ENCODE measurements at regions not wholly inside any gene's neighbourhood (a gene's known extent, or its start where the extent isn't known, plus 50 kb on each side); places are given as distances from the start of the nearest gene placed in this dataset.

- Histone ChIP-seq H3K36me3 (no peaks in the 10 kb centered on the region), H3K9me3 (no peaks in the 10 kb centered on the region), H3K27ac (no peak overlapping the region), H3K4me1 (no peaks in the 10 kb centered on the region), H3K27me3 (no peaks in the 10 kb centered on the region), H3K4me3 (no peak overlapping the region)
- in situ Hi-C loops (cut with MboI; ENCODE audit: low sequenced_read_pairs in 4 of 4) (no loop called here), intact Hi-C loops (cut with DNase I; ENCODE audit: low total_unique reads) (no loop called here)
- TF ChIP-seq, protein P1, sequence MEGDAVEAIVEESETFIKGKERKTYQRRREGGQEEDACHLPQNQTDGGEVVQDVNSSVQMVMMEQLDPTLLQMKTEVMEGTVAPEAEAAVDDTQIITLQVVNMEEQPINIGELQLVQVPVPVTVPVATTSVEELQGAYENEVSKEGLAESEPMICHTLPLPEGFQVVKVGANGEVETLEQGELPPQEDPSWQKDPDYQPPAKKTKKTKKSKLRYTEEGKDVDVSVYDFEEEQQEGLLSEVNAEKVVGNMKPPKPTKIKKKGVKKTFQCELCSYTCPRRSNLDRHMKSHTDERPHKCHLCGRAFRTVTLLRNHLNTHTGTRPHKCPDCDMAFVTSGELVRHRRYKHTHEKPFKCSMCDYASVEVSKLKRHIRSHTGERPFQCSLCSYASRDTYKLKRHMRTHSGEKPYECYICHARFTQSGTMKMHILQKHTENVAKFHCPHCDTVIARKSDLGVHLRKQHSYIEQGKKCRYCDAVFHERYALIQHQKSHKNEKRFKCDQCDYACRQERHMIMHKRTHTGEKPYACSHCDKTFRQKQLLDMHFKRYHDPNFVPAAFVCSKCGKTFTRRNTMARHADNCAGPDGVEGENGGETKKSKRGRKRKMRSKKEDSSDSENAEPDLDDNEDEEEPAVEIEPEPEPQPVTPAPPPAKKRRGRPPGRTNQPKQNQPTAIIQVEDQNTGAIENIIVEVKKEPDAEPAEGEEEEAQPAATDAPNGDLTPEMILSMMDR (IDR thresholded peaks at IDR 0.05 in 4 of 5, conservative IDR thresholded peaks at IDR 0.05 in 1 of 5) = no peak
- TF ChIP-seq POLR2A (IDR thresholded peaks at IDR 0.05) = no peak
- DNase-seq = no peak
- ATAC-seq = no peak
Observed at GRCh38 chr2:5945742-5946141, 253.6 kb downstream of the SOX11 start.

DNA sequence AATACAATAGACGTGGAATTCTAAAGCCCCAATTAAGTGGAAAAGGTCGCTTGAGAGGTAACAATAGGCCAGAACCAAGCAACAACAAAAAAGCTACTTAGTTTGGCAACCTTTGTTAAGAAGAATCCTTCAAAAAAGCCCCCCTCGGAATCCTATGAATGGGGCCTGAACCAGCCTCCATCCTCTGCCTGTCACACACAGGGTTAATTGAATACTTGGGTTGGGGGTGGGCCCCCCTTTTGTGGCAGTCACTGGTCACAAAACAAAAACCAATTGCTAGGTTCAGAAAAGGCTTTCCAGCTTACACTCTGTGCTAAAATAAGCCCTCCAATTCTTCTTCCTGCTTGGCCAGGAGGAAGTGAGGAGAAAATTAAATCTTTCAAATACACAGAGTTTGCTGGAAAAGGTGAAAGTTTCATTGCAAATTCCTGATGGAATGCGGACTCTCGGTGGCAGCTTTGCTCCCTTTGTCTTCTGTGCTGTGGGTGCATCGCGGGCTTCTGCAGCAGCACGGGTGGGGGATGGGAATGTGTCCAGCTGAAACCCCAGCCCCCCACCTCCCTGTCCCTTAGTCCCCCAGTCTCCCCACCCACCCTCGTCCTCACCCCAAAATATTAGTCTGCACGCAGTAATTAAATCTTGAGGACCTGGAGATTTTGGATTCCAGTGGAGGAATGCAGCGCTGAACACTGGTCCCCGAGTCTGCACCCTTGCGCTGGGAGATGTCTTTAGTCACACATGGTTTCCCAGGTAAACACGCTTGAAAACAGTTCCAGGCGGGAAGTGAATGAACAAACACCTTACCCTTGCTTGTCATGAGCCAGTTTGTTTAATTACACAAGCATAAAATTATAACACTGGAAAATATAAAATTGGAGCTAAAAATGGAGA lies 254.3 kb downstream of the SOX11 start:
- Histone ChIP-seq H3K9me3 (no peaks in the 10 kb centered on the region), H3K27ac (no peak overlapping the region), H3K27me3 (no peaks in the 10 kb centered on the region), H3K36me3 (no peaks in the 10 kb centered on the region), H3K4me3 (no peak overlapping the region), H3K4me1 (no peaks in the 10 kb centered on the region)
- in situ Hi-C loops (cut with MboI; ENCODE audit: low sequenced_read_pairs in 4 of 4) = no loop called here
- intact Hi-C loops (cut with DNase I; ENCODE audit: low total_unique reads) = no loop called here
- TF ChIP-seq, protein P1 (IDR thresholded peaks at IDR 0.05 in 4 of 5, conservative IDR thresholded peaks at IDR 0.05 in 1 of 5) = no peak
- TF ChIP-seq POLR2A (IDR thresholded peaks at IDR 0.05) = no peak
- DNase-seq = no peak
- ATAC-seq = no peak

DNA sequence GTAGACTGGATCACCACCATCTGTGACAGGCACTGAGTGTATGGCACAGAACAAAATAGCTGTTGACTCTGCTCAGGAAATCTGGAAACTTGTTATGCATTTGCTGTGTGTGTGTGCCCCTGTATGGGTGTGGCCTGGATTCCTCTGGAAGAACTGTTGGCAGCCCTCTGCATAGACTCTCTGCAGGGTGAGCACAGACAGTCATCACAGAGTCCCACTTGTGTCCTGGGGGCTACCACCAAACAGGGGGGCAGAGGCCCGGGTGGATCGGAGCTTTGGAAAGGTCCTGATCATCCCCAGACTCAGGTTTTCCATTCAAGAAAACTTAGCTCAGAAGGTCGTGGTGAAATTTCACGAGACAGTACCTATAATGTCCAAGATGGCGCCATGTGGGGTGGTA lies 258.6 kb downstream of the SOX11 start:
- H3K27me3 ChIP-seq = no peaks in the 10 kb centered on the region
- ATAC-seq = no peak
- TF ChIP-seq, protein P1 (IDR thresholded peaks at IDR 0.05 in 4 of 5, conservative IDR thresholded peaks at IDR 0.05 in 1 of 5) = no peak
- TF ChIP-seq POLR2A (IDR thresholded peaks at IDR 0.05) = no peak
- intact Hi-C loops (cut with DNase I; ENCODE audit: low total_unique reads) = no loop called here
- H3K4me1 ChIP-seq = no peaks in the 10 kb centered on the region
- H3K27ac ChIP-seq = no peak overlapping the region
- H3K36me3 ChIP-seq = no peaks in the 10 kb centered on the region
- H3K9me3 ChIP-seq = no peaks in the 10 kb centered on the region
- in situ Hi-C loops (cut with MboI; ENCODE audit: low sequenced_read_pairs in 4 of 4) = no loop called here
- no peak overlapping the region for H3K4me3 ChIP-seq
- DNase-seq = no peak

- no peaks in the 10 kb centered on the region for H3K9me3 ChIP-seq
- in situ Hi-C loops (cut with MboI; ENCODE audit: low sequenced_read_pairs in 4 of 4) = no loop called here
- H3K4me3 ChIP-seq = no peak overlapping the region
- TF ChIP-seq POLR2A (IDR thresholded peaks at IDR 0.05) = no peak
- TF ChIP-seq, protein P1 (IDR thresholded peaks at IDR 0.05 in 4 of 5, conservative IDR thresholded peaks at IDR 0.05 in 1 of 5) = no peak
- ATAC-seq (no peak), DNase-seq (no peak)
- intact Hi-C loops (cut with DNase I; ENCODE audit: low total_unique reads) = no loop called here
- H3K27me3 ChIP-seq = no peaks in the 10 kb centered on the region
- H3K27ac ChIP-seq = no peak overlapping the region
- no peaks in the 10 kb centered on the region for H3K4me1 ChIP-seq
- no peaks in the 10 kb centered on the region for H3K36me3 ChIP-seq
Observed at GRCh38 chr2:5951471-5951870, 259.3 kb downstream of the SOX11 start.

All from gastrocnemius medialis (tissue), 4 donors.